KMS-11 (cell line): ENCODE measurements at regions not wholly inside any gene's neighbourhood (a gene's known extent, or its start where the extent isn't known, plus 50 kb on each side); places are given as distances from the start of the nearest gene placed in this dataset.

Experiments
- H2AFZ ChIP-seq: fragments of 200-600 bp; sonication (generic); 2 replicates; pipeline ENCODE4 v1.6.1; 2016; ENCODE audit warnings: antibody characterized with exemption, mixed run types, low read depth
- H3K27ac ChIP-seq: fragments of 200-600 bp; sonication (generic); 2 replicates; pipeline ENCODE4 v1.6.1; 2016; ENCODE audit warnings: mild to moderate bottlenecking, mixed run types
- H3K27me3 ChIP-seq: fragments of 200-600 bp; sonication (generic); 2 replicates; pipeline ENCODE4 v1.6.1; 2017; ENCODE audit warnings: mild to moderate bottlenecking, low read depth, mixed run types, moderate library complexity; ENCODE audit not compliant: insufficient read depth
- H3K36me3 ChIP-seq: fragments of 200-600 bp; sonication (generic); 2 replicates; pipeline ENCODE4 v1.6.1; 2017; ENCODE audit warnings: mild to moderate bottlenecking, mixed run types; ENCODE audit not compliant: insufficient read depth
- H3K4me1 ChIP-seq: fragments of 200-600 bp; sonication (generic); 2 replicates; pipeline ENCODE4 v1.6.1; 2016; ENCODE audit warnings: mild to moderate bottlenecking, low read depth, mixed run types; ENCODE audit not compliant: poor library complexity, severe bottlenecking
- H3K4me2 ChIP-seq: fragments of 200-600 bp; sonication (generic); 2 replicates; pipeline ENCODE4 v1.7.0; 2016; ENCODE audit warnings: mild to moderate bottlenecking, mixed run types
- H3K4me3 ChIP-seq: fragments of 200-600 bp; sonication (generic); IDR thresholded peaks from 2 replicates; pipeline ENCODE4 v1.6.1; 2017; ENCODE audit warnings: low read depth, low read length, mixed read lengths; ENCODE audit not compliant: insufficient read depth
- H3K79me2 ChIP-seq: fragments of 200-600 bp; sonication (generic); 2 replicates; pipeline ENCODE4 v1.6.1; 2016; ENCODE audit warnings: low read depth, mixed run types; ENCODE audit not compliant: insufficient read depth
- H3K9ac ChIP-seq: fragments of 200-600 bp; sonication (generic); 2 replicates; pipeline ENCODE4 v1.6.1; 2016; ENCODE audit warnings: mild to moderate bottlenecking, mixed run types
- H4K20me1 ChIP-seq: fragments of 200-600 bp; sonication (generic); 2 replicates; pipeline ENCODE4 v1.6.1; 2016; ENCODE audit warnings: mild to moderate bottlenecking, mixed run types; ENCODE audit not compliant: insufficient read depth
- CTCF ChIP-seq: fragments of 200-600 bp; sonication (generic); conservative IDR thresholded peaks from 2 replicates; pipeline ENCODE4 v1.6.1; 2017; ENCODE audit warnings: low read depth, mild to moderate bottlenecking, antibody characterized with exemption, low read length, moderate library complexity, mixed read lengths

GRCh38 chr22:27552863-27553262 lies 248.7 kb downstream of the MN1 start:
- no peaks in the 10 kb centered on the region for H3K79me2 ChIP-seq
- no peak overlapping the region for H3K4me3 ChIP-seq
- H4K20me1 ChIP-seq, result no peaks in the 10 kb centered on the region
- no peak for TF ChIP-seq CTCF
- H3K27ac ChIP-seq, result no peak overlapping the region
- no peak overlapping the region for H3K4me2 ChIP-seq
- H3K27me3 ChIP-seq, result peaks cover 3% of the 10 kb centered on the region; the same call in 1 of the 2 replicates
- H3K9ac ChIP-seq, result no peak overlapping the region
- H3K4me1 ChIP-seq, result no peaks in the 10 kb centered on the region
- H3K36me3 ChIP-seq, result no peaks in the 10 kb centered on the region
- H2AFZ ChIP-seq, result no peak overlapping the region

- TF ChIP-seq CTCF, result no peak
- Histone ChIP-seq H3K36me3 (no peaks in the 10 kb centered on the region), H3K9ac (no peak overlapping the region), H3K4me3 (no peak overlapping the region), H3K4me2 (no peak overlapping the region), H2AFZ (no peak overlapping the region), H3K4me1 (no peaks in the 10 kb centered on the region), H3K79me2 (no peaks in the 10 kb centered on the region), H3K27me3 (no peaks in the 10 kb centered on the region; the same call in 1 of the 2 replicates), H3K27ac (no peak overlapping the region), H4K20me1 (no peaks in the 10 kb centered on the region)
Measured at GRCh38 chr22:27554106-27554811, 247.3 kb downstream of the MN1 start.

GRCh38 chr22:27554841-27555456 lies 246.6 kb downstream of the MN1 start:
- Histone ChIP-seq H3K79me2 (no peaks in the 10 kb centered on the region), H3K4me3 (no peak overlapping the region), H3K4me2 (no peak overlapping the region), H4K20me1 (no peaks in the 10 kb centered on the region), H3K4me1 (no peaks in the 10 kb centered on the region), H3K36me3 (no peaks in the 10 kb centered on the region), H3K27me3 (no peaks in the 10 kb centered on the region; the same call in 1 of the 2 replicates), H3K9ac (no peak overlapping the region), H3K27ac (no peak overlapping the region), H2AFZ (no peak overlapping the region)
- TF ChIP-seq CTCF, result no peak

GRCh38 chr22:27556371-27556770 lies 245.2 kb downstream of the MN1 start:
- no peak overlapping the region for H3K4me2 ChIP-seq
- no peak for TF ChIP-seq CTCF

More at GRCh38 chr22:27556371-27556770, 245.2 kb downstream of the MN1 start:
- H3K79me2 ChIP-seq, result no peaks in the 10 kb centered on the region
- no peak overlapping the region for H3K9ac ChIP-seq
- no peaks in the 10 kb centered on the region for H3K4me1 ChIP-seq
- H2AFZ ChIP-seq, result no peak overlapping the region
- no peak overlapping the region for H3K4me3 ChIP-seq
- H4K20me1 ChIP-seq, result no peaks in the 10 kb centered on the region
- no peak overlapping the region for H3K27ac ChIP-seq
- no peaks in the 10 kb centered on the region; the same call in 1 of the 2 replicates for H3K27me3 ChIP-seq
- H3K36me3 ChIP-seq, result no peaks in the 10 kb centered on the region
